K562 (cell line): ENCODE measurements at regions not wholly inside any gene's neighbourhood (a gene's known extent, or its start where the extent isn't known, plus 50 kb on each side); places are given as distances from the start of the nearest gene placed in this dataset.

Source experiments
- ATAC-seq: fragments of 200-7000 bp; cut with Tn5 transposase; 3 replicates; pipeline ENCODE4 v1.9.1; 2020; ENCODE audit warnings: moderate library complexity
- BruUV-seq: library from RNA; stranded (reverse); fragments of 400-500 nt; replicated peaks from 2 replicates; lab custom pipeline; 2021; lab: Mats Ljungman, UMichigan
- CTCF ChIA-PET: fragments of 300-600 bp; formaldehyde crosslinking; extraction: SDS; loops from one replicate; lab custom pipeline; 2021; ENCODE audit warnings: low intra/inter-chr PET ratio; lab: Yijun Ruan, JAX
- POLR2A ChIA-PET: fragments of 300-600, 350-650 bp; sonication (Branson Sonifier 250); formaldehyde crosslinking; extraction: SDS; loops from one replicate; lab custom pipeline; 2021; ENCODE audit warnings: antibody characterized with exemption, inconsistent platforms; lab: Yijun Ruan, JAX
- DNase-seq, 4 experiments: peaks; one replicate each; pipeline versions ENCODE4 v3.0.0 to v3.0.0-alpha.2; 2011 to 2018; ENCODE audit warnings: low spot score in 3 of 4, mixed read lengths in 3 of 4; ENCODE audit errors: extremely low read depth in 1 of 4
- FAIRE-seq: peaks from 2 replicates; lab custom pipeline; 2011; peaks lifted over from hg19 to GRCh38; lab: Jason Lieb, UNC
- H2AFZ ChIP-seq: 2 replicates; pipeline ENCODE4 v1.6.0; 2011; ENCODE audit warnings: low read depth, low read length, control low read depth, inconsistent platforms
- H3K27ac ChIP-seq: fragments of 200-600 bp; 3 replicates; pipeline ENCODE4 v1.8.0; 2011; ENCODE audit warnings: low read depth, mild to moderate bottlenecking, control low read depth, inconsistent platforms, low read length, moderate library complexity, mixed read lengths; ENCODE audit errors: extremely low read depth
- H3K27me3 ChIP-seq, 2 experiments: fragments of 300-600 bp in 1 of 2; 2 replicates in 1 of 2; 3 replicates in 1 of 2; pipeline versions ENCODE4 v1.6.0 to v1.8.0; 2011; ENCODE audit warnings: inconsistent platforms in 2 of 2, low read length in 2 of 2, mild to moderate bottlenecking in 1 of 2, mixed read lengths in 1 of 2, moderate library complexity in 1 of 2; ENCODE audit not compliant: control insufficient read depth in 2 of 2, insufficient read depth in 2 of 2
- H3K36me3 ChIP-seq: fragments of 300-600 bp; 3 replicates; pipeline ENCODE4 v1.8.0; 2011; ENCODE audit warnings: mild to moderate bottlenecking, low read length, inconsistent platforms; ENCODE audit not compliant: control insufficient read depth, insufficient read depth
- H3K4me1 ChIP-seq, 2 experiments: fragments of 200-600 bp in 1 of 2; replicated peaks in 1 of 2; 2 replicates in 1 of 2; 3 replicates in 1 of 2; pipeline versions ENCODE4 v1.5.1 to v1.8.0; 2011; ENCODE audit warnings: inconsistent platforms in 2 of 2, low read length in 2 of 2, mild to moderate bottlenecking in 1 of 2, mixed read lengths in 1 of 2, moderate library complexity in 1 of 2; ENCODE audit not compliant: control insufficient read depth in 2 of 2, insufficient read depth in 2 of 2
- H3K4me2 ChIP-seq: 2 replicates; pipeline ENCODE4 v1.6.1; 2011; ENCODE audit warnings: low read length, control low read depth, inconsistent platforms, mixed read lengths; ENCODE audit not compliant: insufficient read depth
- H3K4me3 ChIP-seq: fragments of 200-600 bp; sonication (generic), shearing (Covaris generic); 2 replicates; pipeline ENCODE4 v1.5.1; 2016; ENCODE audit warnings: control low read depth, inconsistent platforms
- H3K79me2 ChIP-seq: fragments of 200-600 bp; 3 replicates; pipeline ENCODE4 v1.8.0; 2011; ENCODE audit warnings: low read length, inconsistent platforms; ENCODE audit not compliant: control insufficient read depth, insufficient read depth
- H3K9ac ChIP-seq, 2 experiments: 2 replicates each; pipeline versions ENCODE4 v1.6.0 to v1.6.1; 2011; ENCODE audit warnings: low read depth in 2 of 2, low read length in 2 of 2, control low read depth in 1 of 2, inconsistent platforms in 1 of 2, mild to moderate bottlenecking in 1 of 2, mixed read lengths in 1 of 2; ENCODE audit not compliant: insufficient read depth in 1 of 2
- H3K9me1 ChIP-seq: one replicate; pipeline ENCODE4 v1.6.0; 2011; ENCODE audit warnings: inconsistent platforms, mild to moderate bottlenecking, low read length, moderate library complexity; ENCODE audit not compliant: control insufficient read depth, insufficient read depth
- H3K9me3 ChIP-seq: replicated peaks from 2 replicates; pipeline ENCODE4 v1.5.1; 2011; ENCODE audit warnings: low read depth, low read length, inconsistent platforms; ENCODE audit not compliant: control insufficient read depth, insufficient read depth
- H4K20me1 ChIP-seq: replicated peaks from 2 replicates; pipeline ENCODE4 v1.6.1; 2011; ENCODE audit warnings: low read length, inconsistent platforms, mixed read lengths; ENCODE audit not compliant: control insufficient read depth, insufficient read depth
- BRCA1 ChIP-seq, 2 experiments: fragments of 450-650 bp in 1 of 2; sonication (generic) in 1 of 2; formaldehyde crosslinking in 1 of 2; IDR thresholded peaks; 2 replicates each; pipeline versions ENCODE4 v1.5.0 to v1.6.1; 2017 to 2020; ENCODE audit warnings: mild to moderate bottlenecking in 1 of 2, missing genetic modification reagents in 1 of 2
- BRD9 ChIP-seq: fragments of 450-650 bp; IDR thresholded peaks from 2 replicates; pipeline ENCODE4 v1.6.1; 2018; ENCODE audit warnings: low read depth; ENCODE audit not compliant: partially characterized antibody
- CBX3 ChIP-seq, 2 experiments: IDR thresholded peaks; 1 replicate in 1 of 2; 2 replicates in 1 of 2; pipeline ENCODE4 v1.6.1; 2012; ENCODE audit warnings: inconsistent platforms in 2 of 2, low read length in 2 of 2, borderline replicate concordance in 1 of 2, control low read depth in 1 of 2
- CBX5 ChIP-seq: IDR thresholded peaks from 2 replicates; pipeline ENCODE4 v1.6.1; 2014; ENCODE audit warnings: low read depth, borderline replicate concordance
- DPF2 ChIP-seq: fragments of 450-650 bp; IDR thresholded peaks from 2 replicates; pipeline ENCODE4 v1.6.1; 2016
- GTF2E2 ChIP-seq: fragments of 200-800 bp; sonication (Bioruptor generic); IDR thresholded peaks from 2 replicates; pipeline ENCODE4 v1.6.1; 2016; ENCODE audit warnings: missing genetic modification characterization, missing compliant biosample characterization
- KDM4B ChIP-seq, 2 experiments: fragments of 450-650 bp in 1 of 2; sonication (generic) in 1 of 2; IDR thresholded peaks; 2 replicates each; pipeline ENCODE4 v1.6.1; 2016 to 2017; ENCODE audit warnings: borderline replicate concordance in 2 of 2, antibody characterized with exemption in 1 of 2, low read depth in 1 of 2, mild to moderate bottlenecking in 1 of 2
- MEIS2 ChIP-seq: fragments of 450-650 bp; IDR thresholded peaks from 2 replicates; pipeline ENCODE4 v1.6.1; 2014; ENCODE audit warnings: mild to moderate bottlenecking; ENCODE audit not compliant: partially characterized antibody
- PTRF ChIP-seq: fragments of 450-650 bp; IDR thresholded peaks from 2 replicates; pipeline ENCODE4 v1.6.1; 2016; ENCODE audit warnings: mild to moderate bottlenecking, missing genetic modification characterization, missing compliant biosample characterization
- RBBP5 ChIP-seq: fragments of 200-600 bp; sonication (generic); IDR thresholded peaks from 2 replicates; pipeline ENCODE4 v1.6.1; 2012; ENCODE audit warnings: borderline replicate concordance, mild to moderate bottlenecking, low read length, control low read depth, inconsistent platforms; ENCODE audit not compliant: insufficient read depth, poor library complexity, severe bottlenecking
- TRIM28 ChIP-seq: fragments of 450-650 bp; IDR thresholded peaks from 2 replicates; pipeline ENCODE4 v1.6.1; 2017
- ZNF384 ChIP-seq: IDR thresholded peaks from 2 replicates; pipeline ENCODE4 v1.6.1; 2012; ENCODE audit warnings: low read depth, low read length, improper control_type of control experiment
- ZNF699 ChIP-seq: fragments of 250-450 bp; sonication (Bioruptor Pico); IDR thresholded peaks from 2 replicates; pipeline ENCODE4 v1.8.0; 2021; ENCODE audit warnings: mild to moderate bottlenecking, moderate library complexity; ENCODE audit not compliant: insufficient replicate concordance
- ZNF785 ChIP-seq: fragments of 250-450 bp; sonication (Bioruptor Pico); IDR thresholded peaks from 2 replicates; pipeline ENCODE4 v1.4.0; 2020; ENCODE audit warnings: mild to moderate bottlenecking
- in situ Hi-C: fragments of 300-500 bp; cut with MboI; formaldehyde crosslinking; loops from 4 replicates; pipeline ENCODE4 v1.15.0; 2018; ENCODE audit warnings: inconsistent platforms, mixed read lengths
- intact Hi-C: fragments of 100-400 bp; cut with micrococcal nuclease; formaldehyde crosslinking; loops from 2 replicates; pipeline ENCODE4 v1.14.2; 2022
- TF ChIP-seq, protein P1 (sequence below): fragments of 450-650 bp; formaldehyde crosslinking; IDR thresholded peaks from 2 replicates; pipeline ENCODE4 v1.4.0; 2022; ENCODE audit warnings: missing genetic modification characterization
- TF ChIP-seq, protein P2 (sequence below): IDR thresholded peaks from 3 replicates; pipeline ENCODE4 v1.6.1; 2011; ENCODE audit warnings: borderline replicate concordance, mild to moderate bottlenecking; ENCODE audit not compliant: insufficient read length, insufficient read depth
- TF ChIP-seq, protein P3 (sequence below), 2 experiments: fragments of 450-650 bp in 1 of 2; sonication (generic) in 1 of 2; formaldehyde crosslinking; conservative IDR thresholded peaks; 2 replicates each; pipeline versions ENCODE4 v1.4.0 to v1.8.1; 2020 to 2022; ENCODE audit warnings: mild to moderate bottlenecking in 1 of 2, missing genetic modification reagents in 1 of 2

DNA sequence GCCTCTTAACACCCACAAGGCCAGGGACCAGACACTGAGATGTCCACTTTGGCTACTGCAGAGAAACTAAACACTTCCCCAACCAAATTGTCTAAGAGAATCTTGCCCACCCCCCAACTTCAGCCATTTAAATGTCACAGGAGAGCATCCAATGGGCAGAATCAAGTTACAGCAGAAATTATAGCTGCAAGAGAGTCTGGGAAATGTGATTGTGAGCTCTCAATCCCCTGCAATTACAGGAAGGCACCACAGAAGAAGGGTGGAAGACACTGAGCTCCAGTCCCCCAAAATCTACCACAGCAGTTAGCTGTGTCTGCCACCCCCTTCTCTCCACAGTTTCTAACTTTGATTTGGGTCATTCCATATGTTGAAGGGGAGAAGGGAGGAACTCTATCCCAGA is 103.5 kb upstream of the ATL2 start:
- ChIA-PET CTCF (no interaction called here), POLR2A (interaction anchor here (0.6 kb wide), 1 partner anchor 25 kb away, joined by 3 read pairs; no protein-coding TSS in a partner anchor)
- no peaks in the 10 kb centered on the region for H3K36me3 ChIP-seq
- intact Hi-C loops = no loop called here
- no peaks in the 10 kb centered on the region for H3K79me2 ChIP-seq
- no peak overlapping the region for H3K4me2 ChIP-seq
- H3K27me3 ChIP-seq = no peaks in the 10 kb centered on the region
- H4K20me1 ChIP-seq = no peaks in the 10 kb centered on the region
- H3K9me1 ChIP-seq = no peaks in the 10 kb centered on the region
- ATAC-seq (no peak), FAIRE-seq (no peak), DNase-seq (no peak)
- no peak overlapping the region for H3K9ac ChIP-seq
- in situ Hi-C loops = no loop called here
- H3K9me3 ChIP-seq = peaks cover 7% of the 10 kb centered on the region
- BruUV-seq = no TSS peak
- H2AFZ ChIP-seq = no peak overlapping the region
- H3K4me1 ChIP-seq = peaks cover 5 to 11% of the 10 kb centered on the region in 2 experiments
- H3K27ac ChIP-seq = no peak overlapping the region
- no peak for TF ChIP-seq DPF2
- TF ChIP-seq KDM4B (IDR thresholded peaks at IDR 0.05; ENCODE audit: borderline replicate concordance in 2 of 2, low read depth in 1 of 2) = no peak
- no peak for TF ChIP-seq MEIS2
- TF ChIP-seq ZNF699 (CRISPR knock-in tag) = no peak
- TF ChIP-seq RBBP5 = no peak
- TF ChIP-seq, protein P1, sequence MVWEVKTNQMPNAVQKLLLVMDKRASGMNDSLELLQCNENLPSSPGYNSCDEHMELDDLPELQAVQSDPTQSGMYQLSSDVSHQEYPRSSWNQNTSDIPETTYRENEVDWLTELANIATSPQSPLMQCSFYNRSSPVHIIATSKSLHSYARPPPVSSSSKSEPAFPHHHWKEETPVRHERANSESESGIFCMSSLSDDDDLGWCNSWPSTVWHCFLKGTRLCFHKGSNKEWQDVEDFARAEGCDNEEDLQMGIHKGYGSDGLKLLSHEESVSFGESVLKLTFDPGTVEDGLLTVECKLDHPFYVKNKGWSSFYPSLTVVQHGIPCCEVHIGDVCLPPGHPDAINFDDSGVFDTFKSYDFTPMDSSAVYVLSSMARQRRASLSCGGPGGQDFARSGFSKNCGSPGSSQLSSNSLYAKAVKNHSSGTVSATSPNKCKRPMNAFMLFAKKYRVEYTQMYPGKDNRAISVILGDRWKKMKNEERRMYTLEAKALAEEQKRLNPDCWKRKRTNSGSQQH (CRISPR knock-in tag) = no peak
- peak; percentile 68; the same call in 1 of the 2 replicates for TF ChIP-seq CBX5
- no peak for TF ChIP-seq PTRF (tag)
- TF ChIP-seq, protein P2, sequence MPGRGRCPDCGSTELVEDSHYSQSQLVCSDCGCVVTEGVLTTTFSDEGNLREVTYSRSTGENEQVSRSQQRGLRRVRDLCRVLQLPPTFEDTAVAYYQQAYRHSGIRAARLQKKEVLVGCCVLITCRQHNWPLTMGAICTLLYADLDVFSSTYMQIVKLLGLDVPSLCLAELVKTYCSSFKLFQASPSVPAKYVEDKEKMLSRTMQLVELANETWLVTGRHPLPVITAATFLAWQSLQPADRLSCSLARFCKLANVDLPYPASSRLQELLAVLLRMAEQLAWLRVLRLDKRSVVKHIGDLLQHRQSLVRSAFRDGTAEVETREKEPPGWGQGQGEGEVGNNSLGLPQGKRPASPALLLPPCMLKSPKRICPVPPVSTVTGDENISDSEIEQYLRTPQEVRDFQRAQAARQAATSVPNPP = no peak
- TF ChIP-seq, protein P3, sequence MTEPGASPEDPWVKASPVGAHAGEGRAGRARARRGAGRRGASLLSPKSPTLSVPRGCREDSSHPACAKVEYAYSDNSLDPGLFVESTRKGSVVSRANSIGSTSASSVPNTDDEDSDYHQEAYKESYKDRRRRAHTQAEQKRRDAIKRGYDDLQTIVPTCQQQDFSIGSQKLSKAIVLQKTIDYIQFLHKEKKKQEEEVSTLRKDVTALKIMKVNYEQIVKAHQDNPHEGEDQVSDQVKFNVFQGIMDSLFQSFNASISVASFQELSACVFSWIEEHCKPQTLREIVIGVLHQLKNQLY (CRISPR knock-in tag; conservative IDR thresholded peaks at IDR 0.05) = no peak
- no peak for TF ChIP-seq ZNF785 (CRISPR knock-in tag)
- TF ChIP-seq BRD9 = no peak
- TF ChIP-seq ZNF384 = no peak
- TF ChIP-seq CBX3 (IDR thresholded peaks at IDR 0.05; ENCODE audit: borderline replicate concordance in 1 of 2, low read length in 2 of 2) = peak in 1 of 2 experiments; percentile 79; a peak in 1 of 3 replicates
- no peak for TF ChIP-seq BRCA1 (IDR thresholded peaks at IDR 0.05)
- TF ChIP-seq BRCA1 (CRISPR knock-in tag; IDR thresholded peaks at IDR 0.05) = no peak
- TF ChIP-seq GTF2E2 (tag) = no peak
- TF ChIP-seq TRIM28 = peak; percentile 59; the same call in 1 of the 2 replicates
- H3K4me3 ChIP-seq = no peak overlapping the region
